ENCODE measurements at regions not wholly inside any gene's neighbourhood (a gene's known extent, or its start where the extent isn't known, plus 50 kb on each side); places are given as distances from the start of the nearest gene placed in this dataset.
"Not testable (repeated sequence)": the region's sequence is repeated elsewhere in the genome, so short reads cannot be mapped to it uniquely, and the experiment has no call there.

- Histone ChIP-seq H3K4me3 (ENCODE audit: low read depth, low read length) (no peak overlapping the region), H3K36me3 (ENCODE audit: insufficient read depth, low read length) (no peaks in the 10 kb centered on the region), H3K4me1 (ENCODE audit: control insufficient read depth, insufficient read depth, low read length, unreplicated experiment) (no peaks in the 10 kb centered on the region), H3K27me3 (ENCODE audit: insufficient read depth, low read length) (no peaks in the 10 kb centered on the region), H2AFZ (ENCODE audit: low read length, unreplicated experiment) (no peak overlapping the region), H3K27ac (ENCODE audit: low read depth, low read length) (no peak overlapping the region), H3K79me2 (ENCODE audit: control insufficient read depth, insufficient read depth, low read length, unreplicated experiment) (no peaks in the 10 kb centered on the region)
Measured at GRCh38 chr6:115131709-115132490, 789.1 kb upstream of the HS3ST5 start.

- not testable (repeated sequence) for H2AFZ ChIP-seq (ENCODE audit: low read length, unreplicated experiment); H3K79me2 ChIP-seq (ENCODE audit: control insufficient read depth, insufficient read depth, low read length, unreplicated experiment); H3K4me3 ChIP-seq (ENCODE audit: low read depth, low read length); H3K27me3 ChIP-seq (ENCODE audit: insufficient read depth, low read length); H3K36me3 ChIP-seq (ENCODE audit: insufficient read depth, low read length); H3K4me1 ChIP-seq (ENCODE audit: control insufficient read depth, insufficient read depth, low read length, unreplicated experiment); H3K27ac ChIP-seq (ENCODE audit: low read depth, low read length)
Measured at GRCh38 chr6:115121513-115121912, 778.7 kb upstream of the HS3ST5 start.

- H2AFZ ChIP-seq (ENCODE audit: low read length, unreplicated experiment), result no peak overlapping the region
- no peak overlapping the region for H3K4me3 ChIP-seq (ENCODE audit: low read depth, low read length)
- H3K27me3 ChIP-seq (ENCODE audit: insufficient read depth, low read length), result no peaks in the 10 kb centered on the region
- no peaks in the 10 kb centered on the region for H3K36me3 ChIP-seq (ENCODE audit: insufficient read depth, low read length)
- H3K4me1 ChIP-seq (ENCODE audit: control insufficient read depth, insufficient read depth, low read length, unreplicated experiment), result no peaks in the 10 kb centered on the region
- H3K79me2 ChIP-seq (ENCODE audit: control insufficient read depth, insufficient read depth, low read length, unreplicated experiment), result no peaks in the 10 kb centered on the region
- H3K27ac ChIP-seq (ENCODE audit: low read depth, low read length), result no peak overlapping the region
Measured at GRCh38 chr6:115120391-115120790, 777.6 kb upstream of the HS3ST5 start.

GRCh38 chr6:115091461-115091860 lies 748.6 kb upstream of the HS3ST5 start:
- Histone ChIP-seq H2AFZ (ENCODE audit: low read length, unreplicated experiment) (no peak overlapping the region), H3K27ac (ENCODE audit: low read depth, low read length) (no peak overlapping the region), H3K27me3 (ENCODE audit: insufficient read depth, low read length) (no peaks in the 10 kb centered on the region), H3K4me1 (ENCODE audit: control insufficient read depth, insufficient read depth, low read length, unreplicated experiment) (no peaks in the 10 kb centered on the region), H3K4me3 (ENCODE audit: low read depth, low read length) (no peak overlapping the region), H3K36me3 (ENCODE audit: insufficient read depth, low read length) (no peaks in the 10 kb centered on the region), H3K79me2 (ENCODE audit: control insufficient read depth, insufficient read depth, low read length, unreplicated experiment) (no peaks in the 10 kb centered on the region)

- no peaks in the 10 kb centered on the region for H3K27me3 ChIP-seq (ENCODE audit: insufficient read depth, low read length)
- no peaks in the 10 kb centered on the region for H3K79me2 ChIP-seq (ENCODE audit: control insufficient read depth, insufficient read depth, low read length, unreplicated experiment)
- no peak overlapping the region for H3K27ac ChIP-seq (ENCODE audit: low read depth, low read length)
- H3K4me3 ChIP-seq (ENCODE audit: low read depth, low read length), result no peak overlapping the region
- H2AFZ ChIP-seq (ENCODE audit: low read length, unreplicated experiment), result no peak overlapping the region
- no peaks in the 10 kb centered on the region for H3K36me3 ChIP-seq (ENCODE audit: insufficient read depth, low read length)
- no peaks in the 10 kb centered on the region for H3K4me1 ChIP-seq (ENCODE audit: control insufficient read depth, insufficient read depth, low read length, unreplicated experiment)
Measured at GRCh38 chr6:115078555-115078954, 735.7 kb upstream of the HS3ST5 start.

GRCh38 chr6:115071962-115072361 lies 729.1 kb upstream of the HS3ST5 start:
- H3K4me1 ChIP-seq (ENCODE audit: control insufficient read depth, insufficient read depth, low read length, unreplicated experiment), result no peaks in the 10 kb centered on the region

GRCh38 chr6:115067690-115068447 lies 725.0 kb upstream of the HS3ST5 start:
- no peak overlapping the region for H3K4me3 ChIP-seq (ENCODE audit: low read depth, low read length)
- H3K79me2 ChIP-seq (ENCODE audit: control insufficient read depth, insufficient read depth, low read length, unreplicated experiment), result no peaks in the 10 kb centered on the region
- H3K27me3 ChIP-seq (ENCODE audit: insufficient read depth, low read length), result no peaks in the 10 kb centered on the region
- no peaks in the 10 kb centered on the region for H3K36me3 ChIP-seq (ENCODE audit: insufficient read depth, low read length)
- H2AFZ ChIP-seq (ENCODE audit: low read length, unreplicated experiment), result no peak overlapping the region
- no peak overlapping the region for H3K27ac ChIP-seq (ENCODE audit: low read depth, low read length)
- H3K4me1 ChIP-seq (ENCODE audit: control insufficient read depth, insufficient read depth, low read length, unreplicated experiment), result no peaks in the 10 kb centered on the region

More at GRCh38 chr6:115071962-115072361, 729.1 kb upstream of the HS3ST5 start:
- Histone ChIP-seq H3K27ac (ENCODE audit: low read depth, low read length) (no peak overlapping the region), H3K27me3 (ENCODE audit: insufficient read depth, low read length) (no peaks in the 10 kb centered on the region), H3K79me2 (ENCODE audit: control insufficient read depth, insufficient read depth, low read length, unreplicated experiment) (no peaks in the 10 kb centered on the region), H2AFZ (ENCODE audit: low read length, unreplicated experiment) (no peak overlapping the region), H3K4me3 (ENCODE audit: low read depth, low read length) (no peak overlapping the region), H3K36me3 (ENCODE audit: insufficient read depth, low read length) (no peaks in the 10 kb centered on the region)

GRCh38 chr6:115064680-115065079 lies 721.9 kb upstream of the HS3ST5 start:
- Histone ChIP-seq H3K27me3 (ENCODE audit: insufficient read depth, low read length) (no peaks in the 10 kb centered on the region), H3K27ac (ENCODE audit: low read depth, low read length) (no peak overlapping the region), H3K4me1 (ENCODE audit: control insufficient read depth, insufficient read depth, low read length, unreplicated experiment) (no peaks in the 10 kb centered on the region), H2AFZ (ENCODE audit: low read length, unreplicated experiment) (no peak overlapping the region), H3K79me2 (ENCODE audit: control insufficient read depth, insufficient read depth, low read length, unreplicated experiment) (no peaks in the 10 kb centered on the region), H3K4me3 (ENCODE audit: low read depth, low read length) (no peak overlapping the region), H3K36me3 (ENCODE audit: insufficient read depth, low read length) (no peaks in the 10 kb centered on the region)

- no peaks in the 10 kb centered on the region for H3K4me1 ChIP-seq (ENCODE audit: control insufficient read depth, insufficient read depth, low read length, unreplicated experiment)
- H2AFZ ChIP-seq (ENCODE audit: low read length, unreplicated experiment), result no peak overlapping the region
- no peak overlapping the region for H3K4me3 ChIP-seq (ENCODE audit: low read depth, low read length)
- no peaks in the 10 kb centered on the region for H3K36me3 ChIP-seq (ENCODE audit: insufficient read depth, low read length)
- H3K79me2 ChIP-seq (ENCODE audit: control insufficient read depth, insufficient read depth, low read length, unreplicated experiment), result no peaks in the 10 kb centered on the region
- no peaks in the 10 kb centered on the region for H3K27me3 ChIP-seq (ENCODE audit: insufficient read depth, low read length)
- H3K27ac ChIP-seq (ENCODE audit: low read depth, low read length), result no peak overlapping the region
Measured at GRCh38 chr6:115060581-115060980, 717.8 kb upstream of the HS3ST5 start.

- no peak overlapping the region for H3K27ac ChIP-seq (ENCODE audit: low read depth, low read length)
- H3K79me2 ChIP-seq (ENCODE audit: control insufficient read depth, insufficient read depth, low read length, unreplicated experiment), result no peaks in the 10 kb centered on the region
- H3K27me3 ChIP-seq (ENCODE audit: insufficient read depth, low read length), result no peaks in the 10 kb centered on the region
- H3K36me3 ChIP-seq (ENCODE audit: insufficient read depth, low read length), result no peaks in the 10 kb centered on the region
- H3K4me3 ChIP-seq (ENCODE audit: low read depth, low read length), result no peak overlapping the region
- no peaks in the 10 kb centered on the region for H3K4me1 ChIP-seq (ENCODE audit: control insufficient read depth, insufficient read depth, low read length, unreplicated experiment)
- H2AFZ ChIP-seq (ENCODE audit: low read length, unreplicated experiment), result no peak overlapping the region
Measured at GRCh38 chr6:115058414-115059211, 715.8 kb upstream of the HS3ST5 start.

All from ACC112 (cell line).